Stimulated activated CD8-positive, alpha-beta memory T cell treated with anti-CD3 and anti-CD28 coated beads, Interleukin-15, amount 100 ng/mL, for 4 hours (primary cell): ENCODE measurements at regions not wholly inside any gene's neighbourhood (a gene's known extent, or its start where the extent isn't known, plus 50 kb on each side); places are given as distances from the start of the nearest gene placed in this dataset.

ENCODE experiments used
- DNase-seq, 2 donors: peaks; one replicate each; pipeline ENCODE4 v3.0.0-alpha.2; 2020; ENCODE audit warnings: low read depth in 2 of 2

GRCh38 chr1:88371436-88372023, 312.5 kb upstream of the PKN2 start:
- DNase-seq: no peak

- DNase-seq: no peak
Measured at GRCh38 chr1:88375977-88376376, 308.1 kb upstream of the PKN2 start.

GRCh38 chr1:88376421-88376820, 307.7 kb upstream of the PKN2 start:
- no peak for DNase-seq

- no peak for DNase-seq
Measured at GRCh38 chr1:88378560-88378959, 305.5 kb upstream of the PKN2 start.

- DNase-seq: no peak
Measured at GRCh38 chr1:88394958-88395357, 289.1 kb upstream of the PKN2 start.

- DNase-seq: no peak
Measured at GRCh38 chr1:88398338-88398737, 285.7 kb upstream of the PKN2 start.

- no peak for DNase-seq
Measured at GRCh38 chr1:88399690-88400089, 284.4 kb upstream of the PKN2 start.

GRCh38 chr1:88401313-88401712, 282.8 kb upstream of the PKN2 start:
- DNase-seq: no peak

- DNase-seq: no peak
Measured at GRCh38 chr1:88404582-88404981, 279.5 kb upstream of the PKN2 start.

- DNase-seq: no peak
Measured at GRCh38 chr1:88407248-88407647, 276.8 kb upstream of the PKN2 start.

GRCh38 chr1:88421997-88422396, 262.1 kb upstream of the PKN2 start:
- no peak for DNase-seq

- DNase-seq: no peak
Measured at GRCh38 chr1:88433556-88433955, 250.5 kb upstream of the PKN2 start.

GRCh38 chr1:88434836-88435235, 249.2 kb upstream of the PKN2 start:
- no peak for DNase-seq

- DNase-seq: no peak
Measured at GRCh38 chr1:88441022-88441421, 243.1 kb upstream of the PKN2 start.

GRCh38 chr1:88451856-88452255, 232.2 kb upstream of the PKN2 start:
- DNase-seq: no peak

- DNase-seq: no peak
Measured at GRCh38 chr1:88453295-88453694, 230.8 kb upstream of the PKN2 start.

- no peak for DNase-seq
Measured at GRCh38 chr1:88454781-88455180, 229.3 kb upstream of the PKN2 start.

- no peak for DNase-seq
Measured at GRCh38 chr1:88455621-88456256, 228.3 kb upstream of the PKN2 start.

GRCh38 chr1:88457197-88457596, 226.9 kb upstream of the PKN2 start:
- DNase-seq: no peak

GRCh38 chr1:88461007-88461406, 223.1 kb upstream of the PKN2 start:
- no peak for DNase-seq

- no peak for DNase-seq
Measured at GRCh38 chr1:88462096-88462487, 222.0 kb upstream of the PKN2 start.

GRCh38 chr1:88462488-88463261, 221.4 kb upstream of the PKN2 start:
- DNase-seq: no peak

- no peak for DNase-seq
Measured at GRCh38 chr1:88463401-88463985, 220.6 kb upstream of the PKN2 start.
